Astrocyte of the cerebellum (primary cell): ENCODE measurements at regions not wholly inside any gene's neighbourhood (a gene's known extent, or its start where the extent isn't known, plus 50 kb on each side); places are given as distances from the start of the nearest gene placed in this dataset.

Source experiments
- DNase-seq: peaks from one replicate; pipeline ENCODE4 v3.0.0-alpha.2; 2011; ENCODE audit warnings: low read depth
- H3K4me3 ChIP-seq: 2 replicates; pipeline ENCODE4 v1.5.1; 2011; ENCODE audit warnings: mild to moderate bottlenecking, low read depth, low read length, moderate library complexity
- in situ Hi-C: cut with HindIII; loops from 2 replicates; pipeline ENCODE4 v1.10.0; 2017; ENCODE audit warnings: low sequenced_read_pairs
- TF ChIP-seq, protein P1 (sequence below): IDR thresholded peaks from 2 replicates; pipeline ENCODE4 v1.5.1; 2012; ENCODE audit warnings: low read length, low read depth, moderate library complexity, mild to moderate bottlenecking; ENCODE audit errors: missing control alignments

DNA sequence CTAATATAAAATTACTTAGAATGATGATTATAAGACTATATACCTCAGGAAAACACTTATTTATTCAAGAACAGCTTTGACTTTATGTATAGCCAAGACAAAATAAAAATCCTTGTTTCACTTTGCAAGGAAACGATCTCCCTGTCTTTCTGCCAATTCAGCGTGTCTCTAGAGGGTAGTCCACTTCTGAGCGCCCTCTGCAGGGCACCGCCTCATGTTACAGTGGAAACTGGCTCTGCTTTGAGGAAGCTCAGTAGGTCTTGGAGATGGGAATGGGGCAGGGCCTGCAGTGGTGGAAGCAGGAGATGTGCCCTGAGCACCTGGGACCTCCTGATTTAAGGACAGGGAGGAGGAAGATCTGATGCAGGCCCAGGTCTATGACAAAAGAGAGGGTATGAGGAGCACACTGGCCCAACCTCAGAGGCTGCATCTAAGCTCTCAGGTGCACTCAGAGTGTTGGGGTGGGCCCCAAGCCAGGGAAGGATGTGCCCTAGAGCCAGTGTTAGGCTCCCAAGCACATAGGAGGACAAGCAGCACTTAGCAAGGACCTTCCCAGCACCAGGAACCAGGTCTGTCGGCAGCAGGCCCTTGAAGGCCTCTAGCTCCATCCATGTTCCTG lies 481.0 kb downstream of the TNS3 start:
- TF ChIP-seq, protein P1, sequence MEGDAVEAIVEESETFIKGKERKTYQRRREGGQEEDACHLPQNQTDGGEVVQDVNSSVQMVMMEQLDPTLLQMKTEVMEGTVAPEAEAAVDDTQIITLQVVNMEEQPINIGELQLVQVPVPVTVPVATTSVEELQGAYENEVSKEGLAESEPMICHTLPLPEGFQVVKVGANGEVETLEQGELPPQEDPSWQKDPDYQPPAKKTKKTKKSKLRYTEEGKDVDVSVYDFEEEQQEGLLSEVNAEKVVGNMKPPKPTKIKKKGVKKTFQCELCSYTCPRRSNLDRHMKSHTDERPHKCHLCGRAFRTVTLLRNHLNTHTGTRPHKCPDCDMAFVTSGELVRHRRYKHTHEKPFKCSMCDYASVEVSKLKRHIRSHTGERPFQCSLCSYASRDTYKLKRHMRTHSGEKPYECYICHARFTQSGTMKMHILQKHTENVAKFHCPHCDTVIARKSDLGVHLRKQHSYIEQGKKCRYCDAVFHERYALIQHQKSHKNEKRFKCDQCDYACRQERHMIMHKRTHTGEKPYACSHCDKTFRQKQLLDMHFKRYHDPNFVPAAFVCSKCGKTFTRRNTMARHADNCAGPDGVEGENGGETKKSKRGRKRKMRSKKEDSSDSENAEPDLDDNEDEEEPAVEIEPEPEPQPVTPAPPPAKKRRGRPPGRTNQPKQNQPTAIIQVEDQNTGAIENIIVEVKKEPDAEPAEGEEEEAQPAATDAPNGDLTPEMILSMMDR, result peak; percentile 56
- peak; percentile 3 for DNase-seq
- in situ Hi-C loops, result no loop called here
- no peak overlapping the region for H3K4me3 ChIP-seq

DNA sequence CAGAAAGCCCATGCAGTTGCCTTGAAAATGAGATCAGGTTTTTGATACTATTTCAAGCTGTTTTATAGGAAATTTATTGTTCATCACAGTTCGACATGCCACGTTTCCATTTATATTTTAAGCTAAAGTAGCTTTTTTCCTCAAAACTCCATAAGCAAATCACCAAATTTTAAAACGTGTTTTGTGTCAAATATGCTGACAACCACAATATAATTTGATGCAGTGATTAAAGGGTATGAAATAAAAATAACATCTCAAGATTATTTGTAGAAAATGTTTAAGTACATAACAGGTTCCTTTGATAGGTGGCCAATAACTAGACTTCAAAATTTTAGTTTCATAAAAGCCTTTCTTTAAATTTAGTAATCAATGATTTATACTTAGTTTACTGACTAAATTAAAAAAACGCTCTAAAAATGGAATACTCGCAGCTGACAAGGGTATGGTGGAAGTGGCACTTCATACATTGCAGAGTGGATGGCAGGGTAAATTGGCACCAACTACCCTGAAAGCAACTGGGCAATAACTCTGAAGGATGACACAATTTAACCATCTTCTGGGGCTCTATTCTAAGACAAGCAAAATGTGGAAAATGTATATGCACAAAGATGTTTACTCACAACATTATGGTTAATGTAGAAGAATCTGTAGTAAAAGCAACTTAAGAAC lies 481.6 kb downstream of the TNS3 start:
- H3K4me3 ChIP-seq, result no peak overlapping the region
- DNase-seq, result no peak
- in situ Hi-C loops, result no loop called here
- TF ChIP-seq, protein P1, result no peak

DNA sequence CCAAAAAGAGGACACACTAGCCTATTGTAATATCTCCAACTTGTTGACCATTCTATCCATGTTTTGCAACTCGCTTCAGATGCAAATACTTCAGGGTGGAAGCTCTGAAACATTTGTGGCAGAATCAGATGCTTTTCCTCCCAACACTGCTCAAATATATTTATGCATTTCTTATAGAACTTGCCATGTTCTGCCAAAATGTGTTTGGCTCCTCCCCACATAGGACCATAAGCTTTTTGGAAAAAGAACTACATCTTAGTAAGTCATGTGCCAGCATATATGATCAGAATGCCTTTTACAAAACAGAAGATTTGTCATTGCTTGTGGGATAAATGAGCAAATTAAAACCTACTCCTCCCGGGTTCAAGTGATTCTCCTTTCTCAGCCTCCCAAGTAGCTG lies 484.5 kb downstream of the TNS3 start:
- no peak overlapping the region for H3K4me3 ChIP-seq
- in situ Hi-C loops, result loop anchor here (25.0 kb wide), 1 partner anchor 735 kb away; no protein-coding TSS in a partner anchor
- no peak for DNase-seq
- TF ChIP-seq, protein P1, result no peak

DNA sequence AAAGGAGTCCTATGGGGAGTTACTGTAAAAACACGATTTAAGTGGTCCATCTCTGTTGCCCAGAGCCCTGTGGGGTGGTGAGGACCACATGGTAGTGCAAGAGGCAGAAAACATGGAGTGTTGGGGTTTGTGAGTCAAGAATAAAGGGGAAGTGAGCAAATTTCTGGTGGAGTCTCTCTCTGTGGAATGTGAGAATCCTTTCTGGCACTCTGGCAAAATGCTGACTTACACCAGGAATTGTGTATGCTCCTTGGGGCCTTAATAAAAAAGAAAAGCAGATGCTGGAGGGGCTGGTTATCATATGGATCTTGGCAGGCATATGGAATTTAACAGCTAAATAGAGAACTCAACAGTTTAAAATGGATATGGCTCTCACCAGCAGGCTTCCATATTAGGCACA lies 486.0 kb downstream of the TNS3 start:
- in situ Hi-C loops, result loop anchor here (25.0 kb wide), 1 partner anchor 734 kb away; no protein-coding TSS in a partner anchor
- no peak for DNase-seq
- TF ChIP-seq, protein P1, result no peak
- no peak overlapping the region for H3K4me3 ChIP-seq

DNA sequence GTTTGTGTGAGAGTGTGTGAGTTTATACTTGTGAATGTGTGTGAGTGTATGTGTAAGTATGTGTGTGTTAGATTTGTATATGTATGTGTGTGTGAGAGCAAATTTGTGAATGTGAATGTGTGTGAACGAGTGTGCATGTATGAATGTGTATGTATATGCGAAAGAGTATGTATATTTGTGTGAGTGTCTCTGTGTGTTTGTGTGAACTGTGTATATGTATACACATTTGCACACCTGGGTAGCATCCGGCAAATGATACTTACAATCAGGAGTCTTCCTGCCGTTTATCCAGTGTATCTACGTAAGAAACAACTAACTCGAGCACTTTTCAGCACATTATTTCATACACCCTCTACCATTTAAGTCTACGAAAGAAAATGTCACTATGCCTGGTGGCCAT lies 487.4 kb downstream of the TNS3 start:
- no peak for DNase-seq
- in situ Hi-C loops, result loop anchor here (25.0 kb wide), 1 partner anchor 732 kb away; no protein-coding TSS in a partner anchor
- TF ChIP-seq, protein P1, result no peak
- no peak overlapping the region for H3K4me3 ChIP-seq

DNA sequence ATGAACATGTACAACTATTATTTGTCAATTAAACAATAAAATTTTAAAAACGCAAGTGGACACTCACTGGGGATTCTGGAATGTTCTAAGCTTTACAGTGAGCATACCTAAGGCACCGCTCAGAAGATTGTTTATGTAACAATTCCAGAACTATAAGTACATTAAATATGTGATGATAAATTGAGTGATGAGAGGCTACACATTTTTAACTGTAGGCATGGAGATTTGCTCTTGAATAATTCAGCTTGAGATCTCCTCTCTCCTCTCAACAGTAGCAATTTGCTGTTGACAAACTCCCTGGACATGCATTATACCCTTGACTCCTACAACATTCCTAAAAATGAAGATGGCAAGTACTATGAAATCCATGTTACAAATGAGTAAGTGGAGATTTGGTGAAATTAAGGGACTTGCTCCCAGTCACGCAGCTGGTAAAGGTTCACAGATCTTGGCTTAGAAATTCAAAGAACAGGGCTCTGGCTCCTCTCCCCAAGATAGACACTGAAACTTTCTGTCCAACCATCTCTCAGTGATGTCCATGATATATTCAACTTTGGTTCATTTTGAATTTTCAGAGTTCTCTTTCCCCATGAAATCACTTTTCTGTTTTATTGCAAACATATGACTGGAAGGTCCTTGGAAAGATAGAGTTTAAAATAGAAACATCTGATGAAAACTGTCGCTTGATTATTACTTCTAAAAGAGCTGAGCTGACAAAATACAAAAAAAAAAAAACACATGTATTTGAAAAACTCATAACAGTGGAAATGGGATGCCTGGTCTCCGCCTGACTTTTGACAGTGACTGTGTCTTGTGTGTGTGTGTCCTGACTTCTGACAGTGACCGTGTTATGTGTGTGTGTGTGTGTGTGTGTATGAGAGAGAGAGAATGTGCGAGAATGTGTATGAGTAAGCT lies 488.3 kb downstream of the TNS3 start:
- in situ Hi-C loops, result loop anchor here (25.0 kb wide), 1 partner anchor 731 kb away; no protein-coding TSS in a partner anchor
- no peak overlapping the region for H3K4me3 ChIP-seq
- DNase-seq, result no peak
- TF ChIP-seq, protein P1, result no peak
